SJSA1 (cell line): ENCODE measurements at regions not wholly inside any gene's neighbourhood (a gene's known extent, or its start where the extent isn't known, plus 50 kb on each side); places are given as distances from the start of the nearest gene placed in this dataset.

Source experiments
- DNase-seq, 2 experiments: peaks; one replicate each; pipeline ENCODE4 v3.0.0-alpha.2; 2015 to 2020; ENCODE audit warnings: low spot score in 2 of 2, low read depth in 1 of 2
- H3K27ac ChIP-seq: fragments of 250-450 bp; sonication (Bioruptor Pico); 2 replicates; pipeline ENCODE4 v1.5.1; 2020; ENCODE audit warnings: mild to moderate bottlenecking, moderate library complexity
- H3K27me3 ChIP-seq: fragments of 250-450 bp; sonication (Bioruptor Pico); replicated peaks from 2 replicates; pipeline ENCODE4 v1.5.1; 2020; ENCODE audit warnings: mild to moderate bottlenecking, moderate library complexity
- H3K36me3 ChIP-seq: fragments of 250-450 bp; sonication (Bioruptor Pico); 2 replicates; pipeline ENCODE4 v1.5.1; 2020; ENCODE audit warnings: mild to moderate bottlenecking
- H3K4me1 ChIP-seq: fragments of 250-450 bp; sonication (Bioruptor Pico); replicated peaks from 2 replicates; pipeline ENCODE4 v1.6.1; 2021; ENCODE audit warnings: mild to moderate bottlenecking
- H3K4me3 ChIP-seq: fragments of 250-450 bp; sonication (Bioruptor Pico); 2 replicates; pipeline ENCODE4 v1.5.1; 2020; ENCODE audit warnings: mild to moderate bottlenecking
- H3K9me3 ChIP-seq: fragments of 250-450 bp; sonication (Bioruptor Pico); replicated peaks from 2 replicates; pipeline ENCODE4 v1.5.1; 2020; ENCODE audit warnings: mild to moderate bottlenecking

DNA sequence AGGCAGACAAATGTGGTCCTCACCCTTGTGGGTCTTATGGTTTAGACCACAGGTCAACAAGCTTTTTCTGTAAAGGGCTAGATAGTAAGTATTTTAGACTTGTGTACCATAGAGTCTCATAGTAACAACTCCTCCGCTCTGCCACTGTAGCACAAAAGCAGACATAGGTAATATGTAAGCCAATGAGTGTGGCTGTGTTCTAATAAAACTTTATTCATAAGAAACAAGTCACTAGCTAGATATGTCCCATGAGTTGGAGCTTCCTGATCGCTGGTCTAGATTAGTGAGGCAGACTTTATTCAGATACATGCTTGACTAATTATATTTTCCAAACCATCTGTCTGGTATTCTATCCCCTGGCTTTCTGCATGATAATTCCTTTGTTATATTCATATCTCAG is 196.4 kb upstream of the TSHZ2 start:
- H3K36me3 ChIP-seq = no peaks in the 10 kb centered on the region
- no peaks in the 10 kb centered on the region for H3K4me1 ChIP-seq
- no peaks in the 10 kb centered on the region for H3K9me3 ChIP-seq
- no peak overlapping the region for H3K27ac ChIP-seq
- DNase-seq = no peak
- H3K4me3 ChIP-seq = no peak overlapping the region
- no peaks in the 10 kb centered on the region; the same call in 1 of the 2 replicates for H3K27me3 ChIP-seq

GRCh38 chr20:52768694-52769093 is 203.5 kb upstream of the TSHZ2 start:
- H3K9me3 ChIP-seq = no peaks in the 10 kb centered on the region
- DNase-seq = no peak

GRCh38 chr20:52766645-52767435 is 205.3 kb upstream of the TSHZ2 start:
- Histone ChIP-seq H3K27ac (no peak overlapping the region), H3K36me3 (no peaks in the 10 kb centered on the region), H3K27me3 (0 out of 2 replicates have a peak, but pooled peaks cover 2% of the 10 kb centered on the region), H3K4me1 (no peaks in the 10 kb centered on the region), H3K4me3 (no peak overlapping the region), H3K9me3 (no peaks in the 10 kb centered on the region)
- DNase-seq = no peak

More at GRCh38 chr20:52768694-52769093, 203.5 kb upstream of the TSHZ2 start:
- H3K36me3 ChIP-seq = no peaks in the 10 kb centered on the region
- no peak overlapping the region for H3K4me3 ChIP-seq
- H3K27me3 ChIP-seq = 0 out of 2 replicates have a peak, but pooled peaks cover 2% of the 10 kb centered on the region
- H3K27ac ChIP-seq = no peak overlapping the region
- no peaks in the 10 kb centered on the region for H3K4me1 ChIP-seq

- no peak for DNase-seq
- Histone ChIP-seq H3K9me3 (no peaks in the 10 kb centered on the region), H3K4me3 (no peak overlapping the region), H3K27me3 (0 out of 2 replicates have a peak, but pooled peaks cover 2% of the 10 kb centered on the region), H3K36me3 (no peaks in the 10 kb centered on the region), H3K27ac (no peak overlapping the region), H3K4me1 (no peaks in the 10 kb centered on the region)
These were observed 208.8 kb upstream of the TSHZ2 start for GRCh38 chr20:52763321-52763853.

DNA sequence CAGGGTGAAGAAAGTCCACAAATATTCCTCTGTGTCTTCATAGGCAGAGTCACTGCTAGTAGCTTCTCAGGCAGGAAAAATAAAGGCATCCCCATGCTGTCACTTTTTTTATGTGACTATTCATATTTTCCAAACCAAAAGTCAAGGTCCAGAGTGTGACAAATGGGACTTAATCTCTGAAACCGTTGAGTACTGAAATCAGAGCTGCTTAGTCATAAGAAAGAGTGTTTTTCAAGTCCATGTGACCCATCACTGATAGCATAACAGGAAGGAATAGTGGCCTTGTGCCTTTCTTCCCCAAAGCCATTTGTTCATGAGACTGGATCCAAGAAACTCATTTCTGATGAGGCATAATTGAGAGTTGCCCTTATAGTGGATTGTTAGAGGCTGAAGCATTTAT is 210.3 kb upstream of the TSHZ2 start:
- Histone ChIP-seq H3K27me3 (0 out of 2 replicates have a peak, but pooled peaks cover 2% of the 10 kb centered on the region), H3K4me3 (no peak overlapping the region)

GRCh38 chr20:52760791-52761190 is 211.4 kb upstream of the TSHZ2 start:
- no peak for DNase-seq
- no peak overlapping the region for H3K4me3 ChIP-seq

More for the DNA sequence above, 210.3 kb upstream of the TSHZ2 start:
- no peaks in the 10 kb centered on the region for H3K4me1 ChIP-seq
- DNase-seq = no peak
- no peak overlapping the region for H3K27ac ChIP-seq
- no peaks in the 10 kb centered on the region for H3K36me3 ChIP-seq
- no peaks in the 10 kb centered on the region for H3K9me3 ChIP-seq

GRCh38 chr20:52757411-52757810 is 214.7 kb upstream of the TSHZ2 start:
- no peak for DNase-seq
- no peaks in the 10 kb centered on the region for H3K36me3 ChIP-seq
- no peaks in the 10 kb centered on the region for H3K4me1 ChIP-seq
- H3K27me3 ChIP-seq = no peaks in the 10 kb centered on the region
- no peaks in the 10 kb centered on the region for H3K9me3 ChIP-seq
- no peak overlapping the region for H3K27ac ChIP-seq
- H3K4me3 ChIP-seq = no peak overlapping the region

More at GRCh38 chr20:52760791-52761190, 211.4 kb upstream of the TSHZ2 start:
- Histone ChIP-seq H3K27ac (no peak overlapping the region), H3K4me1 (no peaks in the 10 kb centered on the region), H3K36me3 (no peaks in the 10 kb centered on the region), H3K9me3 (no peaks in the 10 kb centered on the region), H3K27me3 (no peaks in the 10 kb centered on the region)

- no peak overlapping the region for H3K4me3 ChIP-seq
These were observed 216.4 kb upstream of the TSHZ2 start for GRCh38 chr20:52755744-52756143.

GRCh38 chr20:52754366-52754765 is 217.8 kb upstream of the TSHZ2 start:
- H3K4me1 ChIP-seq = no peaks in the 10 kb centered on the region
- no peaks in the 10 kb centered on the region for H3K27me3 ChIP-seq
- H3K27ac ChIP-seq = no peak overlapping the region
- DNase-seq = no peak
- H3K4me3 ChIP-seq = no peak overlapping the region
- no peaks in the 10 kb centered on the region for H3K9me3 ChIP-seq
- no peaks in the 10 kb centered on the region for H3K36me3 ChIP-seq

More at GRCh38 chr20:52755744-52756143, 216.4 kb upstream of the TSHZ2 start:
- no peak for DNase-seq
- Histone ChIP-seq H3K36me3 (no peaks in the 10 kb centered on the region), H3K9me3 (no peaks in the 10 kb centered on the region), H3K27ac (no peak overlapping the region), H3K4me1 (no peaks in the 10 kb centered on the region), H3K27me3 (no peaks in the 10 kb centered on the region)

- DNase-seq = no peak
- no peaks in the 10 kb centered on the region for H3K36me3 ChIP-seq
- no peaks in the 10 kb centered on the region for H3K27me3 ChIP-seq
- H3K9me3 ChIP-seq = no peaks in the 10 kb centered on the region
- H3K4me1 ChIP-seq = no peaks in the 10 kb centered on the region
- no peak overlapping the region for H3K27ac ChIP-seq
- H3K4me3 ChIP-seq = no peak overlapping the region
These were observed 220.1 kb upstream of the TSHZ2 start for GRCh38 chr20:52752023-52752422.

DNA sequence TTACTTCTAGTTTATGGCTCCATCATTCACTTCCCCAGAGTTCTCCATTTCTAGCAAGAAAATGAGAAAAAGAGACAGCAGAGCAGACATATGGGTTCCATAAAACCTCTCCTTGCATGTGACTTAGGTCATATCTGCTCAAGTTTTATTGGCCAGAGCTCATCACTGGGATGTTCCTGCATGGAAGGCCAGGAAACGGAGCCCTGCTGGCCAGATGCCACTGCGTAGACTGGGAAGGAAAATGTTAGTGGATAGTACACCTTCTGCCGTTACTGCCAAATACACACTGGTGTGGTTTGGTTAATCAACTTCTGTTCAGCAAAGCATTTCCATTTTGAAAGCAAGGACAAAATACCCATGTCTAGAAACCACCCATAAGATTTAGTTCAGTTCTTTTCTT is 220.6 kb upstream of the TSHZ2 start:
- no peak overlapping the region for H3K27ac ChIP-seq
- H3K4me1 ChIP-seq = no peaks in the 10 kb centered on the region
- no peak overlapping the region for H3K4me3 ChIP-seq
- no peak for DNase-seq
- no peaks in the 10 kb centered on the region for H3K27me3 ChIP-seq
- no peaks in the 10 kb centered on the region for H3K9me3 ChIP-seq
- no peaks in the 10 kb centered on the region for H3K36me3 ChIP-seq

DNA sequence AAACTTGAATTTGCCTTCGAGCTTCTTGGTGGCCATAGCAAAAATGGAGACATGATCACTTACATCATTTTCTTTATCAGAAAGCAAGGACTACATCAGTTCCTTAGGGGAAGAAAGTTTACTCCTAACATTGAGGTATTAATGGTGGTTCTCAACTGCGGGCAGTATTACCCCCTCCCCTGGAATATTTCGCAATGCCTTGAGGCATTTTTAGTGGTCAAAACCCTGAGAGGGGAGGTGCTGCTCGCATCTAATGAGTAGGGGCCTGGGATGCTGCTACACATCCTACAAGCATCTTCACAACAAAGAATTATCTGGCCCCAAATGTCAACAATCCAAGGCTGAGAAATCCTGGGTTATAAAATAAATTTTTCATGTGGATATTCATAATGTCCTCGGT is 222.2 kb upstream of the TSHZ2 start:
- DNase-seq = no peak
- no peaks in the 10 kb centered on the region for H3K9me3 ChIP-seq
- H3K4me1 ChIP-seq = no peaks in the 10 kb centered on the region
- no peak overlapping the region for H3K27ac ChIP-seq
- H3K36me3 ChIP-seq = no peaks in the 10 kb centered on the region
- H3K27me3 ChIP-seq = no peaks in the 10 kb centered on the region
- no peak overlapping the region for H3K4me3 ChIP-seq

GRCh38 chr20:52748990-52749389 is 223.2 kb upstream of the TSHZ2 start:
- no peak for DNase-seq
- Histone ChIP-seq H3K27ac (no peak overlapping the region), H3K4me3 (no peak overlapping the region), H3K27me3 (no peaks in the 10 kb centered on the region), H3K36me3 (no peaks in the 10 kb centered on the region), H3K4me1 (no peaks in the 10 kb centered on the region), H3K9me3 (no peaks in the 10 kb centered on the region)

DNA sequence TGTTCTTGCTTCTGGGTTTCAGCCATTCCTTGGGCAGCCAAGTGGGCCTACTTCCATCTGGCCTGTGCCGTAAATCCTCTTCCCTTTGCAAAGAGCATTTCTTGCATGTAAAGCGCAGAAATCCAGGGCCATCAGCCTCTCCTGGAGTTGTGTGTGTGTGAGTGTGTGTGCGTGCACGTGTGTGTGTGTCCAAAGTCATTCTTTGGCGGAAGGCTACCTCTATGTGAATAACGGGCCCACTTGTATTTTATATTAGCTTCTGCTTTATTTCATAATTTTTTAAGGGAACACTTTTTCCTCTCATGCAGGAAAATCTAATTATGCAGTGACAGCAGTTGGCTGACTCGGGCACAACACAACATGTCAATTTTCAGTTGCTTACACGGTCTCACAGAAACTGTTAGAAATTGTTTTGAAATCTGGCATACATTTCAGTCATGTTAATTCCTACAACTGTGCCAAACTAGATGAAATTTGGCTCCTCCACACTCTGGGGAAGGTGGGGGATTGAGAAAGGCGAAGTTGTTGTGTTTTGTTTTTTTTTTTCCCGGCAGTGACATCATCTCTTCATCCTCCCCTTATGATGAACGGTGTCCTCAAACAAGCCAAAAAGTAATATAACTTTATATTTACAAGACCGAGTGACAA is 223.7 kb upstream of the TSHZ2 start:
- no peak overlapping the region for H3K4me3 ChIP-seq
- no peaks in the 10 kb centered on the region for H3K9me3 ChIP-seq
- no peaks in the 10 kb centered on the region for H3K4me1 ChIP-seq
- no peaks in the 10 kb centered on the region for H3K27me3 ChIP-seq
- H3K36me3 ChIP-seq = no peaks in the 10 kb centered on the region
- H3K27ac ChIP-seq = no peak overlapping the region
- no peak for DNase-seq
